Activated CD8-positive, alpha-beta memory T cell treated with anti-CD3 and anti-CD28 coated beads, Interleukin-2, amount 50 U/mL, for 4 hours (primary cell): ENCODE measurements at regions not wholly inside any gene's neighbourhood (a gene's known extent, or its start where the extent isn't known, plus 50 kb on each side); places are given as distances from the start of the nearest gene placed in this dataset.
"Not testable (repeated sequence)": the region's sequence is repeated elsewhere in the genome, so short reads cannot be mapped to it uniquely, and the experiment has no call there.

Experiments used
- DNase-seq: peaks from one replicate; pipeline ENCODE4 v3.0.0-alpha.2; 2020

GRCh38 chr9:32209164-32209563 is 175.3 kb upstream of the ACO1 start:
- not testable (repeated sequence) for DNase-seq

GRCh38 chr9:32218100-32218767 is 166.2 kb upstream of the ACO1 start:
- DNase-seq: no peak

GRCh38 chr9:32220750-32221149 is 163.7 kb upstream of the ACO1 start:
- no peak for DNase-seq

- DNase-seq: no peak
These were observed 150.0 kb upstream of the ACO1 start for GRCh38 chr9:32234451-32234850.

GRCh38 chr9:32247168-32247567 is 137.3 kb upstream of the ACO1 start:
- no peak for DNase-seq

- no peak for DNase-seq
These were observed 136.2 kb upstream of the ACO1 start for GRCh38 chr9:32248189-32248712.

- DNase-seq: no peak
These were observed 132.9 kb upstream of the ACO1 start for GRCh38 chr9:32251539-32251938.

- no peak for DNase-seq
These were observed 130.7 kb upstream of the ACO1 start for GRCh38 chr9:32253731-32254130.

- DNase-seq: no peak
These were observed 129.4 kb upstream of the ACO1 start for GRCh38 chr9:32255026-32255425.

- no peak for DNase-seq
These were observed 126.0 kb upstream of the ACO1 start for GRCh38 chr9:32258482-32258881.

GRCh38 chr9:32260151-32260862 is 124.1 kb upstream of the ACO1 start:
- DNase-seq: no peak

- DNase-seq: no peak
These were observed 120.1 kb upstream of the ACO1 start for GRCh38 chr9:32264170-32264864.

- no peak for DNase-seq
These were observed 119.4 kb upstream of the ACO1 start for GRCh38 chr9:32265037-32265436.

- DNase-seq: no peak
These were observed 105.5 kb upstream of the ACO1 start for GRCh38 chr9:32278991-32279390.

GRCh38 chr9:32289756-32290155 is 94.7 kb upstream of the ACO1 start:
- DNase-seq: no peak

- DNase-seq: no peak
These were observed 93.1 kb upstream of the ACO1 start for GRCh38 chr9:32291370-32291769.

GRCh38 chr9:32292611-32293010 is 91.8 kb upstream of the ACO1 start:
- no peak for DNase-seq

- no peak for DNase-seq
These were observed 91.4 kb upstream of the ACO1 start for GRCh38 chr9:32293091-32293490.

- no peak for DNase-seq
These were observed 90.3 kb upstream of the ACO1 start for GRCh38 chr9:32294106-32294505.

GRCh38 chr9:32300373-32300772 is 84.1 kb upstream of the ACO1 start:
- no peak for DNase-seq

GRCh38 chr9:32304495-32304894 is 79.9 kb upstream of the ACO1 start:
- no peak for DNase-seq

- no peak for DNase-seq
These were observed 78.4 kb upstream of the ACO1 start for GRCh38 chr9:32306006-32306405.

GRCh38 chr9:32319312-32319929 is 65.0 kb upstream of the ACO1 start:
- no peak for DNase-seq
